Renal cortex interstitium (tissue), 11 donors: ENCODE measurements at regions not wholly inside any gene's neighbourhood (a gene's known extent, or its start where the extent isn't known, plus 50 kb on each side); places are given as distances from the start of the nearest gene placed in this dataset.

Experiments used
- DNase-seq, 11 donors: peaks; one replicate each; pipeline ENCODE4 v3.0.0-alpha.2; 2013; ENCODE audit warnings: low read depth in 9 of 11, low spot score in 4 of 11; ENCODE audit errors: extremely low read depth in 1 of 11

GRCh38 chr4:19694812-19695211 lies 556.9 kb upstream of the SLIT2 start:
- DNase-seq = no peak

GRCh38 chr4:19693936-19694570 lies 557.7 kb upstream of the SLIT2 start:
- DNase-seq = peak in 5 of 11 donors; percentile 20 to 51 (median 34)

DNA sequence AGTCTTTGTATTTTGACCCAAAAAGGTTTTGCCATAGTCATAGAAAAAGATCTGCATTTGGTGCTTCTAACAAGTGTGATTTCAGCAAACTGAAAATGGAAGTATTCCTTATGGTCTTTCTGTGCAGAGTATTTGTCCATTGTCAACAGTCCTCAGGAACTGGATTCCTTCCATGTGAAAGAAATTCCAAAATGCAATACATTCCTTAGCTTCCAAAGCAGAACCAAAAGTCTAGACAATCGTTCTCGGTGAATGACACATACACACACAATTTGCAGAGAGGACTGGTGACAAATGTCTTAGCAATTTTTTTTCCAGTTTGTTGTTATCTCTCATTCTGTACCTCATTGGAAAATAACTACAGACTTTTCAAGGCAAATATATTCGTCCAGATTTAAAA lies 562.2 kb upstream of the SLIT2 start:
- no peak for DNase-seq

DNA sequence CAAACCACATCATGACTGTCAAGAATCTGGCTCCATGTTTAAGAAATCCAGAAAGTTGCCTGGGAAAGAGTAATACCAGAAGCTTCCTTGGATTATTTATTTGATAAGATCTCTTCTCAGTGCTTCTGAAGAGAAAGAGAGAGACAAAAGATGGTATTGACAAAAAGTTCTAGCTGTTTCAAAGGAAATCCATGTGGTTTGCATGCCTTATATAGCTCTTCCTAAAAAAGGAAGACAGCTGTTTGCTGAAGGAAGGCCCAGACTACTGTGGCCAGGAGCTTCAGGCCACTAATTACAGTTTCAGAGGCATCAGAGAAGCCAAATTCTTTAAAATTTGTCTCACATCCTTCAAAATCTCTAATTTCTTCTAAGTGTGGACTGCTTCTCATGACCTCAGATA lies 565.2 kb upstream of the SLIT2 start:
- no peak for DNase-seq

DNA sequence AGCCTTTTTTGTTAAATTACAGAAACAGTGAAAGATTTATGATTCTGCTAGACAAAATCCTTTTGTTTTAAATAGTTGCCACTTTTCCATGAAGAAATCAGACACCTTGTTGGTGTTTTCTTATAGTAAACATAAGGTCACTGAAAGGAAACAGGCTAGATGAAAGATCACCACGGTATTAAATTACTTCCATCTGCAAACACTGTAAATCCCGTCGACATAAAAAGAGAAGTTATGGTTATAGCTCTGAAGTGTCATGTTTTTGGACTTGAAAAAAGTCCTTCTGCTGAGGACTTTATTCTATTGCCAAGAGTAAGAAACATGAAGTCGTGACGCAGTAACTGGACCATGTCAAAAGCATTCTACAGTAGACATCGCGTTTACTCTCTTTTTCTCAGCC lies 567.6 kb upstream of the SLIT2 start:
- DNase-seq = peak; percentile 35 to 75 (median 56)

DNA sequence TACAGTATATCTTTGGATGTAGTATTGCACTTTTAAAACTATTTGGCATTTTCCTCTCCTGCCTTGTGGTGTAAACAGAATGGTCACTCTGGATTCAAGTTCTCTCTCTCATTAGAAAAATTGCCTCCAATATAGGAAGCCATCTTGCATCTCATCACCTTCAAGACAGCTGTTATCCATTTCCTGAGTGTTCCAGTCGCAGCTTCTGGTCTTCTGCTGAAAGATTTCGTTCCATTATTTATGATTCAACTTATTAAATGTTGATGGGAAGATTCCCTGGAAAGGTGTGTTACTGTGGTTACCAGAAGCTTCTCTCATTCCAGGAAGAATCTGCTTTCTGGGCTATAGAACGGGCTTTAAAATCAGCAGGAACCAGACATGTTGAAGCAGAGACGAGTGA lies 568.3 kb upstream of the SLIT2 start:
- DNase-seq = no peak

GRCh38 chr4:19677211-19677610 lies 574.5 kb upstream of the SLIT2 start:
- no peak for DNase-seq

GRCh38 chr4:19675172-19675811 lies 576.4 kb upstream of the SLIT2 start:
- no peak for DNase-seq

DNA sequence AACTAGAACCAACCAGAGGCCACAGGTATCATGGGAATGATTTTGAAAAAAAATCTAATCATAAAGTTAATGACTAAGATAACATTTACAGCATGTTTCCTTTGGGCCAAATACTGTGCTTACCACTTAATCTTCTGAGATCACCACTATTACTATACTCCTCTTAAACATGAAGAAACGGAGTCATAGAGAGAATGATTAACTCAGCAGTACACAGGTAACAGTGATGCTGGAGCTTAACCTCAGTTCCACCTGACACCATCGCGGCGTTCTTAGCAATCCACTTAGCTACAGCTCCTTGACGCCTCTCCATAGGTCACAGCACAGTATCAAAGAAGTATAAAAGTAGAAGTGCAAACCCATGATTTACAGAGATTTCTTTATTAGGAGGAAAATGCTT lies 592.6 kb upstream of the SLIT2 start:
- DNase-seq = peak in 2 of 11 donors; percentile 5 to 16

GRCh38 chr4:19657856-19658255 lies 593.8 kb upstream of the SLIT2 start:
- DNase-seq = no peak

DNA sequence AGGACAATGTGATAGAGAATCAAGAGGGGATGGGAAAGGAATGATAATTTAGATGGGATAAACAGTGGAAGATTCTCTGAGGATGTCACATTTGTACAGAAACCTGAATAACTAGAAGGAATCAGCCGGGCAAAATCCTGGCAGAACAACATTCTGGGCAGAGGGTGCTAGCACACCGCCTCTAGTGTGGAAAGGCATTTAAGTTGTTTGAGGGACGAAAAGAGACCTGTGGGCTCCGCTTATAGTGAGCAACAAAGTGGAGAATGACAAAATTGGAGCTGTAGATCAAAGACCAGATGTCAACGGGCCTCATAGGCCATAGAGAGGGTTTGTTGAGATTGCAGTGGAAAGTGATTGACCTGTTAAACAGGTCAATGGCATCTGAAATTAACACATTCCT lies 596.0 kb upstream of the SLIT2 start:
- DNase-seq = no peak

GRCh38 chr4:19650903-19651864 lies 600.5 kb upstream of the SLIT2 start:
- DNase-seq = no peak

DNA sequence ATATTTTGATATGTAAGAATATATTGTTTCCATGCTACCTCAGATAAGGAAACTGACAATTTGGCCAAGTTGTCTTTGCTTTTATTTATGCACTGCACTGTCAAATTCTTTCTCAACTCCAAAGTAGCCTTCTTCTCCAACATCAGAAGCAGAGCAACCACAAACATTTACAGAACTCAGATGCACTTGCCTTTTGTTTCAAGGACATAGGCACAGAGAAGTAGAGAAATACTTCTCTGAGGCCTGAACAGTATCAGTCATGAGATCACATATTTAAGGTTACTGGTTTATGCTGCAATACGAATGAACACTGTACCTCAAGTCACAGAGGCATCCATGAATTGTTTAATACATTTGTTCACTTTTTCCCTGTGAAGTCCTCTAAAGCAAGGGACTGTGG lies 606.1 kb upstream of the SLIT2 start:
- no peak for DNase-seq

GRCh38 chr4:19636451-19636850 lies 615.3 kb upstream of the SLIT2 start:
- DNase-seq = no peak

DNA sequence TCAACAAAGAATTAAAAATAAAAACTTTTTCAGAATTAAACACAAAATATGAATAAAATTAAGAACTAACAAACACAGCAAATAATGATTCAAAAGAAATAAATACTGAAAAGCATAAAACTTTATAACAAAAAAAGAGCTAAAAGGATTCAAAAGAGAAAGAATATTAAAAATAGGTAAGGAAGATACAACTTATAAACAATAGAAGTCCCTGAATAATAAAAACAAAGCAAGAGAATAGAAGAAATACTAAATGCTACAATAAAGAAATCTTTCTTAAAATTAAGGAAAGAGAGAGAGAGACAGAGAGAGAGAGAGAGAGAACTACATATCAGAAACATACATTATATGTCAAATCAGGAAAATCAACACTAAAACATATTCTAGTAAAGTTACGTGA lies 619.9 kb upstream of the SLIT2 start:
- no peak for DNase-seq

GRCh38 chr4:19623866-19624265 lies 627.8 kb upstream of the SLIT2 start:
- DNase-seq = no peak

DNA sequence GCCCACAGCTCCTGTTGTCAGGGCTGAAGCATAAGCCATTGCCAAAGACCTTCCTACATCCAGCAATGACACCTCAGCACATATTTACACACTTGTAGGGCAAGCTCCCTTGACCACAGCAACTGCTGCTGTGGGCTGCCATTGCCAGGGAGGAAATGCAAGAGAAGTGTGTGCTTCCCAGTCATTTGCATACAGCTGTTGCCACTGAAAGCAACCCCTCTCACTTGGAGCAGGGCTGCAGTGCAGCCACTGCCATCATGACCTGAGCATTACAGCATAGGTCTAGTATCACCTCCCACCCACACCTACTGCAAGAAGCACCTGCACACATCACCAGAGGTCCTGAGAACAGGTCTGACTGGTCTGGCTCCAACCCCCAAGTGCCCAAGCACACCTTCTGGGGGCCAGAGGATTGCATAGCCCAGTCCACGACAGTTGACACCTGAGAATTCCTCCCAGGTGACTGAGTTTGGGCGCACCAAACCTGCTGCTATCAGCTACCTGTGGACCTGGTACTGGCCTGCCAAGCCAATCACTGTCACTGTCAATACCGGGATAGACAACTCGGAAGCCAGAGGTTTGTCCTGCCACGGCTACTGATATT lies 636.5 kb upstream of the SLIT2 start:
- DNase-seq = no peak

DNA sequence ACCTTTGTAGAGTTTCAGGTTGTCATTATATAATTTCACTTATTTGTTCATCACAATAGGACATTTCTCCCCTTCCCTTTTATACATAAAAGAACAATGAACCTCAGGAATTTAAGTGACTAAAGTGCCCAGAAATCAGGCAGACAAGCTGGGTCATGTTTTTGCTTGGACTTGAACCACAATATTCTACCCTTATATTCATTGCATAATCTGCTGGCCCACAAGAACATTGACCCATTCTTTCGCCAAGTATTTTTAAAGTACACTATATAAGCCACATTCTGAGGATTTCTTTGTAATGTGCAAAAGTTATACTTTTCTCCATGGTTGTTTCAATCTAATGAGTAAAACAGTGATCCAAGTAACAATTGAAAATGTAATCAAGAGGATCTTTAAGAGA lies 637.5 kb upstream of the SLIT2 start:
- no peak for DNase-seq

DNA sequence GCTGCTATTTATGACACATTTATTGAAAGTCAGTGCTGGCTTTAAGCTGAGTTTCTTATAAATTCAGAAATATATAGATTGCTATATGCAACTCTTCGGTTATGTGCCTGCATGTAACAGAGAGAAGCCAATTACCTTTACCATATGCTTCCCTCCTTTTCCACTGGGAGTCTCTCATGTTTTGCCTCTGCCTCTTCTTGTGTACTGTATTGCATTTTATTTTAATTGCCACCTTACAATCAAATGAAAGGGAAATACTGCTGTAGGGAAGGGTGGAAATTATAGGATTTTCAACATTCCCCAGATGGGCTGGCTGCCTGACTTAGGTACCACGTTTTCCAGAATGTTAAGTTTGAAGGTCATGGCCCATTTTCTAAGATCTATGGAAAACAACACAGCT lies 655.4 kb upstream of the SLIT2 start:
- DNase-seq = no peak

- no peak for DNase-seq
These were observed 659.3 kb upstream of the SLIT2 start for GRCh38 chr4:19592391-19592790.
